GM21825 (cell line): ENCODE measurements at regions not wholly inside any gene's neighbourhood (a gene's known extent, or its start where the extent isn't known, plus 50 kb on each side); places are given as distances from the start of the nearest gene placed in this dataset.

Experiments
- ATAC-seq: cut with Tn5 transposase; IDR thresholded peaks from one replicate; pipeline ENCODE4 v1.9.1; 2021; ENCODE audit warnings: mild to moderate bottlenecking, moderate library complexity; ENCODE audit not compliant: unreplicated experiment

DNA sequence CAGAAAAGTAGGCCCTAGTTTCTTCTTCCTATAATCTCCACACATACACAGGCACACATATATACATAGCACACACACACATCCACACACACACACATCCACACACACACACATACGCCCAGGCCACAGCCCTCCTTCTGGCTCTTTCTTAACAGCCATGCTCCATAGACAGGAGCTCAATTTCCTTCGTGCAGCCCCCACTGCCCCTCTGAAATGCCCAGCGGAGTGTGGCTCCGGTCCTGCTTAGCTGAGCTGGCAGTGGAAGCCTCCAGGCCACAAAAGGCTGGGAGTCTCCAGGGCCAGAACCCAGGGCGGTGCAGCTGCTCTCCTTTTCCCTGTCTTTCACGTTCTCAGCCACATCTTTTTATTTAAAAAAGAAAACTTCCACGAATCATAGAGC is 282.9 kb upstream of the IGFBP3 start:
- no peak for ATAC-seq

DNA sequence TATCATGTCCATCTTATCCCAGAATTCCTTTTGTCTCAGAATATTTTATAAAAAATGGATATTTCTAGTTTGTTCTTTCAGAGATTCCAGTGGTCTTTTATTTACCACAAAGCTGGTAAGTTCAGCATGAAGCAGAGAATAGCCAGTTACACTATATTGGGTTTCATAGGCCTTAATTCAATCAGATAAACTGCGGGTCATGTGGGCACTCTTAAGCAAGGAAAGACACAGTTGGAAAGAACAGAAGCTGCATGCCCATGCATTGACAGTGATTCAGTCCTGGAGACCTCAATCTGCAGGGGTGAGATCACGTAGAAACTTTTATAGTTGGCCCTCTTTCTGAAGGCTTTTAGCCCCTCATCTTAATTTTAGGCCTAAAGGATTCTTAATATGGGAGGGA is 281.3 kb upstream of the IGFBP3 start:
- ATAC-seq: no peak

DNA sequence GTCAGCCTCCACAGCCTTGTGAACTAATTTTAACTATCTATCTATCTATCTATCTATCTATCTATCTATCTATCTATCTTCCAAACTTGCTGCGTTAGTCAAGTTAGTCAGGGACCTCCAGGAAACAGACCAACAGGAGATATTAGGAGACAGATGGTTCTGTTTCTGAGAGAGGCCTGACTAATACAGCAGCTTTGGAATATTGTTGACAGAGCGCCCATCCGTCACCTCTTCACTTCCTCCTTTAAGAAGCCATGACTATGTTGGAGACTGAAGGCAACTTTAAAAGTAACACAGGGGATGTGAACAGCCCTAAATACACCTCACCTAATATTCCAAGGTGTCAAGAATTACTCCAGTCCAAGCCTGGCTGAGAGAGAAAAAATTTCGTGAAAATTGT is 280.9 kb upstream of the IGFBP3 start:
- no peak for ATAC-seq

DNA sequence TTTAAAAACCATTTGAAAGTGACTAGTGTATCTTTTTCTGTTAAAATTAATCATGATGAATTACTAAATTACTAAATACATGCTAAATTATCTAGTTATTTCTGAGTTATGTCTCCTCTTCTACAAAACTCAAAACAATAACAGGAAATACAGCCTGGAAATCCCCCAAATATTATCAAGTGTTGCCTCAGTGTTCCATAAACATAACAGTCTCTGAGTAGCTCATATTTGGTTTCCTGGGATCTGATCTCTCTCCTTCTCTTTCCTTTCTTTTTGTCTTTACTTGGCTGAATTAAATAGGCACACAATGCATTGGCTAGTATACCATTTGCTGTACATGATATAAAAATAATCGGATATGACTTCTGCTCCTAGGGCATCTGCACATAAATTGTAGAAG is 277.6 kb upstream of the IGFBP3 start:
- no peak for ATAC-seq

DNA sequence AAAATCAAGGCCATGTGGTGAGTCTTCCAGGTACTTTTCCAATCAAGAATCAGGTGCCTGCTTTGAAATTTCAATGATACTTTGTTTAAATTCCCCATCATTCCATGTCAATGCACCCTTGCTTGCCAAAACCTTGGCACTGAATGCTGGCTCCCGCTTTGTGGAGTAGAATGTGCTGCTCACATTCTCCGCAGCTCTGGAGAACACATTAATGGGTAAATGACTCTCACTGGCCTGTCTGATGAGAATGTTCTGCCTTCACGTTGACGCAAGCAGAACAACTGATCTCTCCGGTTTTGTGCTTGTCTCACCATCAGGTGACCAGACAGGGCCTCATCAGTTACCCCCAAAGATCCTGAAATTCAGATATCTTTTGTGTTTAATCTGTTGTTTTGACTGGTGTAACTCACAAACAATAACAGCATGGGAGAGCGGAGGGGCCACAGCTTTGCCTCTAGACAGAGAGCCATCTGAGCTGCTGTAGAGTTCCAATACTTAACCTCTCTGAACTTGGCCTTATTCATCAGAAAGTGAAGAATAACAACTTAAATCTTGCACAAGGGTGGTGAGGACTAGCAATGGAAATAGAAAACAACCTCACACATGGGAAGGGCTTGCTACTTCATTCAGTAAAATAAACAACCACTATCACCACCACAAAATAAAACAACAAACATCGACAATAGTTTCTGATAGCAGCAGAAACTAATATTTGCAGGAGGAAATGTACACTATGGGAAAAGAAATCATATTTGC is 276.9 kb upstream of the IGFBP3 start:
- ATAC-seq: no peak

DNA sequence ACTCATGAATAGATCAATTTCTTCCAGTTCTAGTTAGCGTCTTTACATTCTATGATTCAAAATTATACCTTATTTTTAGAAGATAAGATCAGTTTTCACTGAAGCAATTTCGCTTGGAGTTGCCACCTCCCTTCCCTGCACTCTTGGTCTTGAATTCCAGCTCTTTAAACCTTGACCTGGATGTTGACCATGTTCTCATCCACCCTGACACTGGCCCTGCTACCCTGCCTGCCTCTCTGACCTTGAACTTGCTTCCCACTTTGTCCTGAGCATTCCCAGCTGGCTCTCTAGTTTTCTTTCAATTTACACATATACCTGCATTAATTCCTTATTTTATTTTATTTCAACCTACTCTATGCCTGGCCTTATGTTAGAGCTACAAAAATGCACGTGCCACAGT is 274.9 kb upstream of the IGFBP3 start:
- ATAC-seq: no peak

DNA sequence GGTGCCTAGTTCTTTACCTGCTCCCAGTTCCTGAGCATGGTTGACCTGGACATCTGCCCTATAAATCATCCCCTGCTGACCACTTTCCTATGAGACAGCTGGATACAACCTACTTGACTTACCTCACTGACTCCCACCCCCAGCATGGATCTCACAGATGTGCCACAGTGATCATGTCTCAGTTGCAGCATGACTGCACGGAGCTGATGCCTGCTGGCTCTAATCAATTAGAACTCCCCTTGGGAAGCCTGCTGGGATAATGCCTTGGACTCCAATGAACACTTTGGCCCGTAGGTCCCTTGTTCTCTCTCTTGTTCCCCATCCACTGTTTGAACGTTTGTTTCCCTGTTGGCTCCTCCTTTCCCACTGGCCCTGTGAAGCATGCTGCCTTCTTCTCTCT is 271.2 kb upstream of the IGFBP3 start:
- ATAC-seq: no peak

DNA sequence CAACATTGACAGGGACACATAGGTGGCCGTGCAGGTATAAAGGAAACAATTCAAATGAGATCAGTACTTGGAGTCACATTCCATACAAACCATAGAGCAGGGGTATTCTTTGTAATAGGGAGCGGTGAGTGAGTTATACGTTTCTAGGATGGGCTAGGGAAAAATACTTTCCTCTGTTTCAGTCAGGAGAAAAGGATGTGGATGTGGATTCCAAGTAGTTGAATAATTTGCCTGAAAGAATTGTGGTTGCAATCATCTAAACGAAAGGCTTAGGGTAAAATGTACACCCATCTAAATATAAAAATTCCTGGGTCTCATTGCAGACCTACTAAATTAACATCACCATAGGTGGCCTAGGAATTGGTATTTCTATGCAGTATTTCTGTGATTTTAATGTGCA is 270.7 kb upstream of the IGFBP3 start:
- no peak for ATAC-seq

DNA sequence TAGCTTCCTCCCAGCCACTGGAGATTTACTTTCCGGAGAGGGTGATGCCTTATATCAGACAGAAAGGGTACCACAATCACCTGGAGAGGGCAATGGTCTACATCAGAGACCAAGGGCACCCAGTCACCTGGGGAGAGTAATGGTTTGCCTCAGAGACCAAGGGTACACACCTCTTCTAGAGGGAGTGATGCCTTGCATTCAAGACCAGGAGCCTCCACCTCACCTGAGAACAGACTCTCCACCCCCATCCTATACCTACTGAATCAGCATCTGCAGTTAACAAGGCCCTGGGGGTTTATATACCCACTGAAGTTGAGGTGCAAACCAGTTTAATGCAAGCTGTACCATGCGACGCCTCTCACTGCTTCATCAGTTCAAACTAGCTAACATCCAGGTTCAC is 270.2 kb upstream of the IGFBP3 start:
- ATAC-seq: no peak

DNA sequence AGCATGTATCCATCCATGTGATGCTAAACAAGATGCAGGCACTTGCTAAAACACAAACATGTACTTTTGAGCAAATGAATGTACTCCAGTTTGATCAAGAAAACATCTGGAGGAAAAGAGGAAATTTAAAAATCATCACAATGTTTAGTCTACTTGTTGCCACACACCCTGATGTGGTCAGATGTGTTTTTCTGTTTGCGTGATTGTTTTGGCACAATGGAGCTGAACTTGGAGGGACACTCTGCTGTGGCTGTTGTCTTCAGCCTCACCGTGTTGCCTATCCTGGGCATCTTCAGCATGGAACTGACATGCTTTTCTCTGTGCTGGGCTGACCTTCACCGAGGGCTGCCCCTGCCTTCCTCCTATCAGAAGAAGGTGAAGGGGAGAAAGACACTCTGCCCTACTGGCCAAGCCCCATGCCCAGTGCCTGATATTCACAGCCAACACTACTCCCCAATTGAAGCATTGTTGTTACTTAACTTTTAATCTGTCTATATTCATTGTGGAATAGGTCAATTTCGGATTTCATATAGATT is 268.3 kb upstream of the IGFBP3 start:
- ATAC-seq: no peak

DNA sequence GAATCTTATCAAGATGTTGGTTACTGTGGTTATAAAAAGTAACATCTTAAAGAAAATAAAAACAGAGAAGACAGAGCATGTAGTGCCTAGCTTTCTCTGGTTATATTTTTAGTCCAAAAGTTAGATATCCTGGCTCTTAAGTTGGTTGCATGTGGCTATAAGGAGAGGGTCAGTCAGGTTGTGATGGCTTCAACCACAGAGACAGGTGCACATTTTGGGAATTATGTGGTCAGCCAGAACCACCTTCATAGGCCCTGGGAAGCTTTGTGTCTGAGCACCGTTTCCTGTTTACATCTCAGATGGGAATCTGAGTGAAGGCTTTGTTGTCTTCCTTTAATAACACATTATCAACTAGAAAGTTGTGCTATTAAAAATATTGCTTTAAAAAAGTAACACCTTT is 265.1 kb upstream of the IGFBP3 start:
- ATAC-seq: no peak

DNA sequence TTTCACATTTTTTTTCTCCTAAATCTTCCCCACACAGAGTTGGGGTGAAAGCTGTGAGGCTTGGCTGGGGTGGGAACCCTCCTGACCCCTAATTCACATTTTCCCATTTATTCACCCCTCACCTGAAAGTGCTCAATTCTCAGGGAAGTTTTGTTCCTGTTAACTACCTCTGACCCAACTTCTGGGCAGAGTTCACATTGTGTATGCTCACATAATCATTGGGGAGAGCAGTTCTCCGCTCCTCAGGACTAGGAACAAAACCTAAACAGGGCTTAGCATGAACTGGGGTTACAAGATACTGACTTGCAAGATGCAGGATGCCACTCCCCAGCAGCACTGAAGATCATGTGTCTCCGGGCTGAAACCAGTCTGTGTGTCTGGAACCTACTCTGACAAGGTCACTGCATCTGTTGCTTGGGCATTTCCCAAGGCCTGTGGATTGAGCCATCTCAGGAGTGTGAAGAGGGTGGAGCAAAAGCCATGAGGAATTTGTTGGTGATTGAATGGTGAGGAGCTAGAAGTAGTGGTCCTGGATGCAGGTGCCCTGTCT is 258.1 kb upstream of the IGFBP3 start:
- ATAC-seq: no peak

DNA sequence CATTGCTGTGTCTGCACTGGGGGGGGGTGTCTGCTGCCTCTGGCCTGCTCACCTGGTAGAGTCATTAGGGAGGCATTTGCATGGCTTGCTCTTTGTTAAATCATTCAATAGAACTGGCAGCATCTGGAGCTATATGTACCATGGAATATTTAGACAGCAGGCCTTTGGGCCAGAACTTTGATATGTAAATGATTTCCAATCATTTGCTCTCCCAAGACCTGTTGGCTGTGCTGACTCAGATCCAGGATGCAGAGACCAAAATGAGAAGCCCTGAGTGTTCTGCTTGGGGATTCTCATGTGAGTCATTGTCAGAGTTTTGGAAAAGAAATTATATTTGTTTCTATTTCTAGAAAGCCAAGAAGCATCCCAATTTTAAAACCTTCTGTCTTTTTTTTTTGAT is 257.6 kb upstream of the IGFBP3 start:
- ATAC-seq: no peak

DNA sequence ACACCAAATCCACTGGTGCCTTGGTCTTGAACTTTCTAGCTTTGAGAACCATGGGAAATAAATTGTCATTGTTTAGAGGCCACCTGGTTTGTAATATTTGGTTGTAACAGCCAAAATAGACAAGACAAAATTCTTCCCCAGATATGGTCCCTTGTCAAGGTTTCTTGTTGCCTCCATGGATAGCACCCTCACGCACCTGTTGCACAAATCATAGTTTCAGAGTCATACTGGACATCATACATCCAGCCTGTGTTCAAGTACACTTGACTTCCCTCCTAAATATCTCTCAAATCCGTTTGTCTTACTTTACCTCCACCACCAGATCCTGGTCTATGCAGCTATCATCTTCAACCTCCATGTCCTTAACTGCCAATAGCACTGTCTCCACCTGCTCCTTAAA is 256.7 kb upstream of the IGFBP3 start:
- ATAC-seq: no peak

DNA sequence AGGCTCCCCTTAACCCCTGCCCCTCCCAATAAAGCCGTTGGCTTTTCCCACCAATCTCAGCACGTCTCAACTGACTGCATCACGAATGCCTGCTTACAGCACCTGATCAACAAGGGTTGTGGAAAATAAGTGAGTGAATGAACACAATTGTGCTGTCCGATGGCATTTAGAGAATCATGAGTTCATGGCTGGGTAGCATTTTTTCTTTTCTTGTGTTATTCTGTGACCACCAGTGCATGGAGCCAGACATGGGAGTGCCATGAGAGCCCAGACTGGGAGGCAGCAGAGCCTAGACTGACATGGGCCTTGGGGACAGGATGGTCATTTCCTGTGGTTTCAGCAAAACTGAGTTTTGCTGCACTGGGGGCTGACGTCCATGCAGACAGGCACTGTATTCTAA is 254.1 kb upstream of the IGFBP3 start:
- ATAC-seq: no peak

DNA sequence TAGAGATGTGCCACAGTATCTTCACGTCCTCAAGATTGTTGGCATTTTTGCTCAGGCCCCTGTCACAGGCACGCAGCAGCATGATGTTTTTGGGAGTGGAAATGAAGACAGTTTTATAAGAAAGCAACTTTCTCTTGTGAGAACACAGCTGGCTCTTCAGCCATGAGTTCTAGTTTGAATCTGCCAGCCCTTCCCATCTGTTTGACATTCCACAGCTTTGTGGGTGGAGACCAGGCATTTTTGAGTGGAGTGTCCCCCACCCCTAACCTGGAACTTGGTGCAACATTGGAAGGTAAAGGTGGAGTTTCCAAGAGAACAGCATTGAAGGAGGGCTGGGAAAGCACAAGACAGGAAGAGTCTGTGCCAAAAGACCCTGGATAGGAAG is 253.1 kb upstream of the IGFBP3 start:
- ATAC-seq: no peak

DNA sequence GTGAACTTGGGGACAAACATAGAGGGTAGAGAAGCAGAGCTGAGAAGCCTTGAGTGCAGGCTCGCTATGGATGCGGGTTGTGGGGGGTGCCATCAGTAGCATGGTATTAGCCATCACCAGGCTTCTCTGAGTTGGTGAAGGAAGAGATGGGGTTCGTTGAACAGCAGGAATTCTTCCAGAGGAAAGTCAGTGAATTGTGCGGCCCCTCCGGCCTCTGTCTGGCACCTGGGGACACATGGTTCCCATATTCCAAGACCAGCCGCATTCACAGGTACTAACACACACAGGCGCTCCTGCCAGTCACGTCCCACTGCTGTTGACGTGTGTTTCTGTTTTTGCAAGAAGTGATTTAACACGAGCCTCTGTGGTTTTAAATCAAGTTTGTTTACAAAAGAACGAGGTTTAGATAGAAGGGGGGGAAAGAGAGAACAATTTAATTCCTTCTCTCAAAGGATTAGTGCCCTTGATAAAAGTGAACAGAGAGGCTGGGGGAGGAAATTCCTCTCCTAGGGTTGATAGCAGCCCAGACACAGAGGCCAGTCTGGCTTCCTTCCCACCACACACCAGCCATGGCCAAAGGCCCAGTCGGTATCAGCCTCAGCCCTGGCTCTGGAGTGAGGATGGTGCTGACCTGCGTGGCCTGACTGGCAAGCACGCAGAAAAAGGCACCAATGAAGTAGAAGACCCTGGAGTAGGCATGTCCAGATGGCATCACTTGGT is 252.6 kb upstream of the IGFBP3 start:
- no peak for ATAC-seq

DNA sequence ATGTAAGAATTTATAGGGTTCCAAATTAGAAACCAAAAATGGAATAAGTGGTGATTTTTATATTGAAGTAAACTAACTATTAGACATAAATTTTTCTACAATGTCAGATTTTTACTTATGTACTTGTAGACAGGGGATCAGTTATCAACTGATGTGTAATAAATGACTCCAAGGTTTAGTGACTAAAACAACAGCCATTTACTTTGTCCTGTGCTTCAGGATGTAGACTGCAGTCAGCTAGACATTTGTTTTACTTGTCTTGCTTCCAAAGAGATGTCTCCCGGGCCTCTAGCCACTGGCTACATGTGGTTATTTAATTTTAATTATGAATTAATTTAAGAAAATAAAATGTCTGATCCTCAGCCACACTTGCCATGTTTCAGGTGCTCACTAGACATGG is 249.7 kb upstream of the IGFBP3 start:
- ATAC-seq: no peak

DNA sequence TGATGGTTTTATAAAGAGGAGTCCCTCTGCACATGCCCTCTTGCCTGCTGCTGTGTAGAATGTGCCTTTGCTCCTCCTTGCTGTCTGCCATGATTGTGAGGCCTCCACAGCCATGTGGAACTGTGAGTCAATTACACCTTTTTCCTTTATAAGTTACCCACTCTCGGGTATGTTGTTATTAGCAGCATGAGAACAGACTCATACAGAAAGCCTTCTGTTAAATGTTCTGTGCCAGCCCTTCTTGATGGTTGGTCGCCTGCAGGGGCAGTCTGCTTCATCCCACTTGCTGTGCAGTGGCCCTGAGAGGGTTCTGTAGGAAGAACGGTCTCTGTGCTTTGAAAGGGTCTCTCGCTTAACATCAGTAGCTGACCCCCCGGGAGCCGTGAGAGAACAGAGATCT is 248.9 kb upstream of the IGFBP3 start:
- no peak for ATAC-seq

DNA sequence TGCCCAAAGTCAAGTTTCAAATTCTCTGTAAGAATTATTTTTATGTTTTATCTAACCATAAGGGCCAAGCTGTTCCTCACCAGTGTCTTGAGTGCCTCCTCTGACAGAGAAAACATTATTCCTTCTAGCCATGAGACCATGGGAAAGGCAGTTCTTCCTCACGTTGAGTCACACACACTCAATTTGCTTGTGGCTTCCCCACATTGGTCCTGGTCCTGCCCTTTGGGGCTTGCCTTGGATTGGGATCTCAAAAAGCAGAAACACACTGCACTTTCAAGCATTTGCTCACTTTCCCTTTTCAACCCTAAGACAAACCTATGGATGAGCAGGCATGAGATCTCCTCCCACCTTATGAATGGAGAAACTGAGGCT is 248.3 kb upstream of the IGFBP3 start:
- ATAC-seq: no peak

DNA sequence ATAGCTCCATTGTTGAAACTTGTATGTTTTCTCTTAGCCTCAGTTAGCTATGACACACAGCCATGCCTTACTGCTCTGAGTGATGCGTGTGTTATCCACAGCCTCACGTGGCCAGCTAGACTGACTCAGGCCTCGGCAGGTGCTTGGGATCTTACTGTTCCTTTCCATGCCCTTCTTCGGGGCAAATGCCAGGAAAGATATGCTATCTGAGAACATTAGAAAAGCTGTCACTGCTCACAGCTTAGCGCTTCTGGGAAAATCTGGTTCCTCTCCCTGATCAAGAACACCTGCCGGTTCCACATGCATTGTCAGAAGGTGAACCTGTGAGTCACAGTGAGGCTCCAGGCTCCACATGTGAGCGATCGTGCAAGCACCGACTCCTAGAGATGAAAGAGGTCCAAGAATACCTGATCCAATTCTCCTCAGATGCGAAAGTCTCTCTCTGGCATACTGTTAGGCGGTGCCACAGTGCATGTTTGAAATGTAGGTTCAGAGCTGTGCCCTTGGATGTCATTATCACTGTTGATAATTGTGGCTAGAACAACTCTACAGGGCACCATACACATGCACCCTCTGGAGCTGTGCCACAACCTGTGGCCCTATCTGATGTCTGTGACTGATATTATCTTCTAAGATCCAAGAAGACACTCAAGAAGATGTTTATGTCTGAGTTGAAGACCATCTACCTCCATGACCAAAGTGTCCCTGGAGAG is 247.8 kb upstream of the IGFBP3 start:
- no peak for ATAC-seq

DNA sequence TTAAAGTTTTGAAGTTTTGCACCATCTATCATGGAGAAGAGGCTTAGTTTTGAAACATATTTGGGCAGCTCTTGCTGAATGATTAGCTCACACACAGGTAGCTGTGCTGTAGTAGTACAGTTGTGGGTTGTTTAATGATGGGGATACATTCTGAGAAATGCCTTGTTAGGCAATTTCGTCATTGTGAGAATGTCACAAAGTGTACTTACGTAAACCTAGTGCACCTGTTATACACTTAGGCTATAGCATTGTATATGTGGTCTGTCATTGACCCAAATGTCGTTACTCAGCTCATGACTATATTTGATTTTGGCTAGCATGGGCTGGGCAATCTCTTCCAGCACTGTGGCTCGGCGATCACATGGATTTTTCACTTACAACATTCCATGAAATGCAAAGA is 247.2 kb upstream of the IGFBP3 start:
- ATAC-seq: no peak
